ENCODE measurements at regions not wholly inside any gene's neighbourhood (a gene's known extent, or its start where the extent isn't known, plus 50 kb on each side); places are given as distances from the start of the nearest gene placed in this dataset.

DNA sequence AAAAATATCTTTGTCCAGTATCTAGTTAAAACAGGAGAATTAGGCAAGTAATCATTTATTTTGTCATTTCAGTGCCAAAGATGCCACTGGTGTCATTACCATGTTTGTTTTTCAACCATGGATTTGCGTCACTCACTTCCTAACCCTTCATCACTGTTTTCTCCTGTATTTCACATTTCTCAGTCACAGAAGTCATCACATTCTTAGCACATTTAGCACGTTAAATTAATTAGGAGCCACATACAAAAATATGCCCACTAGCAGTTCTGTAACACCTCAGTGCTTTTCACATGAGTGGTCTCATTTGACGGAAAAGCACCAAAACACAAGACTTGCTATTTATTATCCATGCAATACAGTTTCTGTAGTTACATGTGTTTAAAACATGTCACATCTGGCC, 546.0 kb downstream of the METTL15 start:
- no peak for DNase-seq

DNA sequence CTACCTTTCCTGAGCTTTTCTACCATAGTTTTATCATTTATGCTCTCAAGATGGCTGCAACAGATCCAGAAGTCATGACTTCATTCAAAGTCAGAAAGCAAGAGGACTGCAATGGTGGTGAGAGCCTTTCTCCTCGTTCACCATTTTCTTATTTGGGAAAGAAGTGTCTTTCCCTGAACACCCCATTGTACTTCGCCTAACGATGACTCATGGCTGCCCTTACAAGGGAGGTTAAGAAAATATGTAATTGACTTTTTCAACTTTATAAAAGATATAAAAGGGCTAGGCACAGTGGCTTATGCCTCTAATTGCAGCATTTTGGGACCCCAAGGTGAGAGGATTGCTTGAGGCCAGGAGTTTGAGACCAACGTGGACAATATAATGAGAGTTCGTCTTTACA, 541.7 kb downstream of the METTL15 start:
- no peak for DNase-seq

DNA sequence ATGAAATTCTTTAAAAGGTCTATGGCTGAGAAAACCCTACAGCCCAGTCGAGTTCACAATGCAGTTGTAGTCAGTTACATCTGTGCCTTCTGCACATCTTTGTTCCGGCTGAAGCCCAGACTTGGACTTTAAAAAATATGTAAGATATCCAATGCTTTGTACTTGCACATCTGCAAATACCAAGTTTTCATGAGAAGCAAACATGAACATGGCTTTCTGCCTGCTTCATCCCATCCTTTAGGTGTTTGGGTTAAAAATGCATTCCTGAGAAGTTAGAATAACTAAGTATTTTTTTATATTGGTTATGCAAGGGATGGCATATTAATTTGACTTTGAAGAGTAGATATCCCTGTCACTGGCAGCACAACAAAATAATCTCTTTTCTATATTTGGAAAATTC, 528.4 kb downstream of the METTL15 start:
- no peak for DNase-seq

DNA sequence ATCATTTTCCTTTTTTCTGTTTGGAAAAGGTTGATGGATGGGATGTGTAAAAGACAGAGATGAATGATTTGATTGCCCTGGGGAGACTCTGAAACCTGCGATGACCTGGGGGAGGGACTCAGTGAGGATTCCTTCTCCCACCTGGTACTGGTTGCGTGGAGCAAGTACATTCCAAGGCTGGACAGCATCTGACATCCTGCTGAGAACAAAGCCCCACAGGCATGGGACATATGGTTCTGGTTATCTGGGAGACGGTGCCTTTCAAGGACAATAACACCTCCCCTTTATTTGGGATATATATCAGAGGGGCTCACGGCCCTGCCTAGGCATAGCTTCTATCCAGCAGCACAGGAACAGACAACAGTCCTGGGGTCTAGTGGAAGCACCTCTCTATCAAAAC, 527.8 kb downstream of the METTL15 start:
- no peak for DNase-seq

DNA sequence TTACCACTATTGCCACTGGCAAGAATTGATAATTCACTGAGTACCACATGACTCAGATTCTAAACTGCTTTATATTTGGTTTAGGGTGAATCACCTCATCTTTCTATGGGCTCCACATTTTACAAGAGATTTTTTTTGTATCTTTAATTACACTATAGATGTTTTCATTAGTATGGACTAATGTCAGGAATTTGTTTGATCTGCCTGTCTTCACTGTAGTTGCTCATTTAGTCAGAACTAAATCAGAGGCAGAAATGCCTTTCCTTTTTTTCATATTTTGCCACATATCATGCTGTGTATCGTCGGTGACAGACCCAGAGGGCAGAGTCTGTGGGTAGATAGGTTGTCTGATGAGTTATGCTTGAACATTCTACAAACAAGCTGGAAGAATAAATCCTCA, 524.1 kb downstream of the METTL15 start:
- DNase-seq: no peak

DNA sequence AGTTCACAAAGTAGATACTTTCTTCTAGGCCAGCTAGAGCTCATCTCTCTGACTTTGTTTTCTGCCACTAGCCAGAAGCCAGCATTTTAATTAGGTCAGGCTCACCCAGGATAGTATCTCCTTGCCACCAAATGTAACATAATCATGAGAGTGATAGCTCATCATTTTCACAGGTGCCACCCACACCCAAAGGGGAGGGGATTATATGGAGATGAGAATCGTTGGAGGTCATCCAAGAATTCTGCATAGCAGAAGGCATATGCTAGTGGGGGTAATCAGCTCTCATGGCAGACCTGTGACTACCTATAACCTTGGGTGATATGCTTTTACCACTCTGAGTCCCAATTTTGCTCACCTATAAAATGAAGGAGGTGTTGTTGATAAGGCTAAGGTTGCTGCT, 523.0 kb downstream of the METTL15 start:
- DNase-seq: no peak

DNA sequence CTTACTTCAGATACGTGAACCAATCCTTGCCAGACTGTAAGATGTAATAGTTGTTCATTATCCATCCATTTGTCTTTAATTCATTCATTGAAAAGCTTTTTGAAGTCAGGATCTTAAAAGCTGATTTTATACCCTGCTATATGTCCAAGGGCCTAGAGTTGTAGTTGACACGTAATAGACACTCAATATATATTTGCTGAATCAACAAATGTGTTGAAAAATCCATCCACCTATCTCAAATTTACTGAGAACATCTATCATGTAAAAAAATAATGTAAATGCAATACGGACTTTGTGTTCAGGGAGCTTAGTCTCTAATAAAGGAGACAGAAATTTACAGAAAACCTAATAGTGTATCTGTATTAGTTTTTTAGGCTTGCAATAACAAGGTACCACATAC, 521.0 kb downstream of the METTL15 start:
- no peak for DNase-seq

DNA sequence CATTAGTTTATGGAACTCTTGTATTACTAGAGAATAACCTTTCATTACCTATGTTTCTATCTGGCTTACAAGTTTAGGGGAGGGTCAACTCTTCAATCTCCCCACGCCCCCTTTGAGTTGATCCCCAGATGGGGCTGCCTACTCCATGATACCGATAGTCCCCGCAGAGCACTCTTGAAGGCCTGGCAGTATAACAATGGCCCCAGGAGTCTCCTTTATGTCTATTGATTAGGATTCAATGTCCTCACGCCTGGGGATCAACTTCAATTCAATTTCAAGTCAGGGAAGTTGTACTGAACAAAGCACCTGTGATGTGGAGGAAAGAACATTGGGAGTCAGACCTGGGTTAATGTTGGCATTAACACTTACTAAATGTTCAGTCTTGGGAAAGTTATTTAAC, 520.2 kb downstream of the METTL15 start:
- DNase-seq: no peak

DNA sequence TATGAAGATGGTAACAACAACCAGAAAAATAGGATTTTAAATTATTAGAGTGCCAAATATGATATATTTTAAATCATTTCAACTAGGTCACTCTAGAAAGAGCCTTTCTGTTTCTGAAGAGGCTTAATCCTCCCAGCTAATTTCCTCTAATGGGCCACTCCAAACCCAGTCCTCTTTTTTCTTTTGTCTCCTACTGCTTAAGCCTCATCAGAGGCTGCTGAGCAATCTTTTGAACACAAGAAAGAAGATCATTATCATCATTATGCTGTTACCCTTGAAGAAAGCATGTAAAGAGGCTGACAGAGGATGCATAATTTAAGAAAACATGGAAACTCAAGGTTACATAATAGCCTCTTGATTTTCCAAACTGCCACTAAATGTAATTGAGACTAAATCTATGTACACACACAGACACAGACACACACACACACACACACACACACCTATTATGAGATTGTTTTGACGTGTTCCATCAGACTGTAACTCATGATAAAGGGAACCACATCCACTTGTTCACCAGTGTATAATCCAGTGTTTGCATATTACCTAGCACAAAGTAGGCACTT, 519.6 kb downstream of the METTL15 start:
- DNase-seq: no peak

DNA sequence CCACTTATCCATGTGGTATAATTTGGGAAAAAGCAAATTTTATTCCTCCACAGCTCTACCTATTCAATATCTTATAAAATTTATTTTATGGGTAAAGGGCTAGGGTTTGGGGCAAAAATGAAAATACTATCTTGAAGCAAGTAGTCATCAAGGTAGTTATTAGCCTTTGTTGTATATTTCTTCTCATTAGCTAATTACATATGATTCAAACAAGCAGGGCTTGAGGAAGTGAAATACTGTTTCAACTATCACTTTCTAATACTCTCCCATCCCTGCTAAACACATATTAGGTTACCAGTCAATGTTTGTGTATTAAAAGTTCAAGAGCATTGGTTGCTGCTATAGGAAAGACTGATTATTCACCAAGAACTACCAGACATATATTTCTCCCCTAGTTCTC, 517.3 kb downstream of the METTL15 start:
- no peak for DNase-seq

DNA sequence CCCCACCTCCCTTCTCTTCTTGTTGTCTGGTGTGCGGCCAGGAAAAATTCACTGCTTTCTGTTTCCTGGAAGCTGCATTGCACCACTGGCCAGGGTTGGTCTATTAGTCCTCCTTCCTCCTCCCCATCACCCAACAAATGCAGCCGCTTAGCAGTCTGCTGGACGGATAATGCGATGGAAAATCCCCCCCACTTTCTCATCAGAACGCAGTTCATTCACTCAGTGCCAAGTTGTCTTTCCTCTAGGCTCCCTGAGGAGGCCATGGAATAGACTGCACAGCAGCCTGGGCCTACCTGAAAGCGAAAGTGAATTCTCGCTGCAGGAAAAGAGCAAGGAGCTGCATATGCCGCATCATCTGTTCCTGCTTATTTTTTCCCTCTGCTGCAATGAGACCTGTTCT, 513.6 kb downstream of the METTL15 start:
- DNase-seq: no peak

DNA sequence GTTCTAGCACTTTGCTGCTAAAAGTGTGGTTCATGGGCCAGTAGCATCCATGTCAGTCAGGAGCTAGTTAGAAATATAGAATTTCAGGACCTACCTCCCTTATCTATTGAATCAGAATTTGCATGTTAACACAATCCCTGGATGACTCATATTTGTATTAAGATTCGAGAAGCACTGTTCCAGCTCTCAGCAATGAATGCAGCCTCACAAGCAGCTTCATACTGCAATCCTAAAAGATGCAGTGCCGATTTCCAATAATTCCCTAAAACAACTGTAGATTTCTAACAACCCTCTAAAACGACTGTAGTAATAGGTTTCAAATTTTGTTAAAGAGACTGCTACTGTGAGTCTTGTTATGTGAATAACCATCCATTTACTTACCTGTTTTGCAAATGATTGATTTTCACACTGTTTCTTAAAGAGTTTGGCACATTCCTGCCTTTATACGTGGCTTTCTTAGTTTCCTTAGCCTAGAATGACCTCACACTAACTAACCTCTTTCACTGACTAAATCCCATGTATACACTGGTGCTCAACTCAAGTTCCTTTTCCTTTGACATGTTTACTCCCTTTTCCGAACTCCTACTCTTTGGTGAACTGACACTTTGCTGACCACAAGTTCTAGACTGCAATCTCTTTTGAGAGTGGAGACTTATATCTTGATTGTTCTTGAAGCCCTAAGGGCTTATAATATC, 511.8 kb downstream of the METTL15 start:
- no peak for DNase-seq

DNA sequence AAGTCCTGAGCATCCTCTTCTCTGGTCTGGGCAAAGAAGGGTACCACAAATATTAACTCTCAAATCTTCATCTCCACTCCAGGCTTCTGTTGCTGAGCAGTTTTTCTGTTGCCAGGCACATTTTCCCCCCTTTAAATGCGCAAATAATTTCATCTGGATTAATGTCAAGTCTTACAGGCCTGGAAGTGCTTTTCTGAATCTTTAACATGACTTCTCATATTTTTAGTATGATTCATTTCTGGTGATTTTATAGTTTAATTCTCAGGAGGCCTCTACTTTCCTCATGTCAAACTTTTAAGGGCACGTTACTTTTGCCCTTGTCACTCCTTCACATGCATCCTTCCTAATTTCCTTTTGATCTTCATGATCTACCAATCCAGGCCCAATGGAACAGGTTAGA, 510.2 kb downstream of the METTL15 start:
- DNase-seq: no peak

DNA sequence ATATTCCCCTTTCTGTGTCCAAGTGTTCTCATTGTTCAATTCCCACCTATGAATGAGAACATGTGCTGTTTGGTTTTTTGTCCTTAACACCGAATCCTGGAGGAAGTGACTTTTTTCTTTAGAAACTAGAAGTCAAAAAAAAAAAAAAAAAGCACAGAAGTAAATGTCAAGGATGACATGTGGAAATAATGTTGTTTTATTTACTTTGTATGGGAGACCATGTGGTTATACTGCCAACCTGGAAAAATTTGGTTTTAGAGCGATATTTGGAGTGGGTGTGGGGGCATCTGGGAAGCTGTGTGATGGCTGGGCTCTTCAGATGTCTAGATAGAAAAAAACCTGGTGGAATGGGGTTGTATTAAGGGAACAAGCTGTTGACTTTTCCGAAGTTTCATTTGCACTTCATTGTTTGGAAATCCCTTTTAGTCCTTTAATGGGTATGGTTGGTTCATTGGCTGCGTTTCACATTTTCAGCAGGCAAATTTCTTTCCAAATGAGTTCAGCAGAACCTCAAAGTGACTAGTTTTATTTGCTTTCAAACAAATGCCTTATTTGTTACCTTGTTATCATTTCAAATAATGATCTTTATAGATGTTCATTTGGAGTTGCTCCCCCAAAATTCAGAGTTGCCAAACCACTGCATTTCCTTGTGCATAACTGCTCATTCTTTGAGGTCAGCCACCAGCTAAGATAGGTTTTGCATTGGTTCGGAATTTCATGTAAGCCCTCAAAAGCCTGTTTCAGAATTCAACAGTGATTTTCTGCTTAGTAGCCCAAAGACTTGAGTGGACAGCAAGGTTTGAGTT, 508.2 kb downstream of the METTL15 start:
- DNase-seq: no peak

DNA sequence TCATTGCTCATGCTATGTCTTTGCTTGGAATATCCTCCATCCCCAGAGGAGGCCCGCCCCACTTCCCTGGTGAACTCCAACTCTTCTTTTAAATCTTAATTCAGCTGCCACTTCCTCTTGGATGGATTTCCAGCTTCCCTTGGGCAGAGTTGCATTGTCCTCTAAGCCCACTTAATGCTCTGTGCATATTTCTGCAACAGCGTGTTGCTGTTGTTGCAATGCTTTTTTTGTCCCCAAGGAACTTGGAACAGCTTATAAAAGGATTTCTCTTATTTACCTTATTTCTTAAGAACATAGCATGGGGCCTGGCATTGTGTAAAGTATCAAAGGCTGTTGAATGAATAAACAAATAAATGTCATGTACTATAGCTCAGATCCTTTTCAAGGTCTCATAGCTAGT, 507.4 kb downstream of the METTL15 start:
- DNase-seq: no peak

DNA sequence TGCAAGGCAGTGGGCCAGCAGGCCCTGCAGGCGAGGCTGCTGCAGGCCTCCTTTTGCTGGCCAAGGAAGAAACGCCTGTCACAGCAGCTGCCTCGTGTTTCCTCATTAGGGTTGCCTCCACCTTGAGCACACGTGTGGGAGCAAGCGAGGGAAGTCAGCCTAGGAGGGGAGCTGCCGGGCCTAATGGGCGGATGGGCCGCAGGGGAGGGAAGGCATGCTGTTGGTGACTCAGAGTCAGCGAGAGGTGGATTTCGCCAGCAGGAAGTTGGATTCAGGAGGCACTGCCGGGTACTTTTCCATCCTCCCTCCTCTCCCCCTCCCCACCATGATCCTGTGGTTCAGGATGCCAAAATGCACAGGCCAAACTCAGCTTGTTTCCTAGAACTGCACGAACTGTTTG, 498.7 kb downstream of the METTL15 start:
- DNase-seq: no peak

DNA sequence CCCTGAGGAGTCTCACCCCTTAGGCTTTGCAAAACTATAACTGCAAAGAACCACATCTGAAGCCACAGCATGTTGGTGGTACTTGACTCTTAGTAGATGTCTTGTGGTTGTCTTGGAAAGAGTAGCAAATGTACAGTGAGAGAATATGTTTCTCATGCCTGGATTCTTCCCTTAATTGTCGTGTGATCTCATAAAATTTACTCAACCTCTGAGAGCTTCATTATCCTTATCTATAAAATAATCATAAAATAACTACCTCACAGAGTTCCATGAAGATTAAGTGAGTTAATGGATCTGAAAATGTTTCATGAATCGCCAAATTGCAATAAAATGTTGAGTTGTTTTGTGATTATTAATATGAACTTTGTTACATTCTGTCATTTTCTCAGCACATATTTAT, 491.5 kb downstream of the METTL15 start:
- DNase-seq: no peak

DNA sequence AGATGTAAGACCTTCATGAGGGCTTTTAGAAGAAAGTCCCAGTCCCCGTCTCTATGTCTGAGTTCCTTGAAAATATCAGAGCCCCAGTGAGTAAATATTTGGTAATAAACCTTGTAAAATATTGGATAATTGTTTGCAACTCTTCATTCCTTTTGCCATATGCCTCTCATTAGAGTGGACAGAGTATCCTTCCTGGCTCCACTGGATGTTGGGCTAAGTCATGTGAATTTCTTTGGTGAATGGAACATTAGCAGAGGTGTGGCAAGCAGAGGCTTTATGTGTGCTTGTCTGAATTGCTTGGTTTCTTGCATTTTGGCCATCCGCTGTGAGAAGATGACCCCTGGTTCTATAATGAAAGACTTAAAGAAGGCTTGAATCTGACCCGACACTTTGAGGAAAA, 490.3 kb downstream of the METTL15 start:
- DNase-seq: no peak

DNA sequence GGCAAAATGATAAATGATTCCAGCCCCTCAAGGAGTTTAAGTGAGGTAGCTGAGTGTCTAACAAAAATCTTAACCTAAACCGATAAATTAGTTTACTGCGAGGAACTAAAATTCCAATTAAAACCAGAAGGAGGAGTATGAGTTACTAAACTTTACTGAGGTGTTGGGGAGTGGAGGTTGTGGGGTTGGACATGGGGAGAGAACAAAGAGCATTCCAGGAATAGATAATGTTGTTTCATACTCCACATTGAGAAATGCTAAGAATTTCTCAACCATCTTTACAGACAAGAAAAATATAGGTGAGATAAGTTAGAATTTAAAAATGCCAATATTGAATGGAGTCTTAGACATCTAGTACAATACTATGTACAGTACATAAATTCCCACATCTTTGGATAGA, 488.6 kb downstream of the METTL15 start:
- no peak for DNase-seq

DNA sequence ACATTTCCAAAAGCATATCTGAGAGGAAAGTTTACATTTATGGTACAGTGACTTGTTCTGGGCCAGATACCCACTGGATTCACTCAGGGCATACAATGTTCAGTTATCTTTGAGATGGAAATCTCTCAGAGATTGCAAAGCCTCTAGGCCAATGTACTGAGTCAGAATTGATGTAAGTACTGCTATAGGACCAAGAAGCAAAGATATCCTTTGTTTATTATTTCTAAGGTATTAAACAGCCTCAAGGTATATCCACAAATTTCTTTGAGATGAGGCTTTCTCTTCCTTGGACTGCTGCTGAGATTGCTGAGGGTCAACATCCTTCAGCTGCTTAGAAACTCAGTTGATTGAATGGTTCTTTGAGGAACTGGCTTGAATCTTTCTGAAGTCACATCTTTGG, 484.0 kb downstream of the METTL15 start:
- no peak for DNase-seq

DNA sequence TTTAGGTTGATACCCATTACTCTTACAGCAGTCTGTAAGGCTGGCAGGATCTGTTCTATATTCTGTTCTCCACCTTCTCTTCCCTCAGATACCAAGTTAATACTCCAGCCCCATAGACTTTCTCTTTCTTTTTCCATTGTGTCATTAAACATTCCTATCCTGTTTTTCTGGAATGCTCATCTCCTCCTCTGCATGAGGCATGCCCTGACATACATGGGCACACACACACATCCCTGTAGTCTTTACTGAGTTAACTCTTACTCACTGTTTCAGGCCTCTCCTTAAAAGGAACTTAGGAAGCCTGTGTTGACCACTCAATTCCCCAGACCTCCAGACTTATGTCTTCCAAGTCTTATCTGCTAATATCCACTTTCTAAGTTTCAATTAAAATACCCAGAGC, 476.8 kb downstream of the METTL15 start:
- no peak for DNase-seq

DNA sequence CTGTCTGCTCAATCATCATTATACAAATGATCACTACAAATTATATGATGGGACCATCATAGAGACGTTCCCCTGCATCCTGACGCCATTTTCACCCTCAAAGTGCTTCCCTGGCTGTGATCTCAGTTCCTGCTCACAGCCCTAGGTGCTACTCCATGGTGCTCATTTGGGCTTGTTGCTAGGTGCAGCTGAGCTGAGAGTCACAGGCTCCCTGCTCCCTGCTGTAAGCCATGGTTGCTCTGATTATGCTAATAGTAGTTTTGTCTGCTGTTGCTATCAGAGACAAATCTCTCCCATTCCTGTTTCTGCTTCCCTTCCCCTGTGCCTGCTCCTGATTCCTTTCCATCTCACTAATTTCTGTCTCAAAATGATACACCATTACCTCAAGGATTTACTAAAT, 474.3 kb downstream of the METTL15 start:
- DNase-seq: no peak

DNA sequence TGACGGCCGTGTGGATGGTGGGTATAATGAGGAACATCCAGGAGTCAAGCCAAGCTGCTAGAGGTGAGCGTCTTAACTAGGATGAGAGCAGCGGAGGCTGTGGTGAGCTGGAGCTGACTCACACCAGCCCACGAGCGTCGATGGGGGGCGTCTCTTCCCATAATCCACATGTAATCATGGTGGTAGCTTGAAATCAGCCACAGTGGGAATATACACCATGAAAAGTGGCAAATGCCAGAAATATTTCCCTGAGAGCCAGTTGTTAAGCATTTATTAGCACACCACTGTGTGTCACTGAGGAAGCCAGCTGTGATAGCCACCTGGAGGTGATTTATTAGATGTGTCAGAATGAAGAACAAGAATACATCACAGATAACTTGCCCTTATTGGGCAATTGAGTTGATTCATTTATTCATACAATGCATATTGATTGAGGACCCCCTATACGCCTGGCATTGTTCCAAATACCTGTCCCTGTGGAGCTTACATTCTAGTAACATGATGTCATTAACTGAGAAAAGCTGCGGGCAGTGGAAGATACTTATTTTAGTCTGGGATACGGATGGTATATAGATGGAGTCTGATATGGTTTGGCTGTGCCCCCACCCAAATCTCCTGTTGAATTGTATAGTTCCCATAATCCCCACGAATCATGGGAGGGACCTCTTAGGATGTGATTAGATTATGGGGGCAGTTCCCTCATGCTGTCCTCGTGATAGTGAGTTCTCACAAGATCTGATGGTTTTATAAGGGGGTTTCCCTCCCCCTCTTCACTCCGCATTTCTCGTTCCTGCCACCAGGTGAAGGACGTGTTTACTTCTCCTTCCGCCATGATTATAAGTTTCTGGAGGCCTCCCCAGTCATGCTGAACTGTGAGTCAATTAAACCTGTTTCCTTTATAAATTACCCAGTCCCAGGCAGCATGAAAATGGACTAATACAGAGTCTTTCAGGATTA, 473.4 kb downstream of the METTL15 start:
- DNase-seq: no peak
